HuH-7.5 (cell line): ENCODE measurements at regions not wholly inside any gene's neighbourhood (a gene's known extent, or its start where the extent isn't known, plus 50 kb on each side); places are given as distances from the start of the nearest gene placed in this dataset.

ENCODE experiments used
- DNase-seq: peaks from one replicate; pipeline ENCODE4 v3.0.0; 2011; ENCODE audit warnings: low spot score

- no peak for DNase-seq
Measured at GRCh38 chr7:130880668-130881067, 146.7 kb upstream of the KLF14 start.

GRCh38 chr7:130881091-130881798, 147.2 kb upstream of the KLF14 start:
- no peak for DNase-seq

GRCh38 chr7:130881799-130882141, 147.8 kb upstream of the KLF14 start:
- no peak for DNase-seq

GRCh38 chr7:130882396-130882795, 148.4 kb upstream of the KLF14 start:
- no peak for DNase-seq

- no peak for DNase-seq
Measured at GRCh38 chr7:130883928-130884327, 149.9 kb upstream of the KLF14 start.

GRCh38 chr7:130884437-130885417, 150.7 kb upstream of the KLF14 start:
- no peak for DNase-seq

DNA sequence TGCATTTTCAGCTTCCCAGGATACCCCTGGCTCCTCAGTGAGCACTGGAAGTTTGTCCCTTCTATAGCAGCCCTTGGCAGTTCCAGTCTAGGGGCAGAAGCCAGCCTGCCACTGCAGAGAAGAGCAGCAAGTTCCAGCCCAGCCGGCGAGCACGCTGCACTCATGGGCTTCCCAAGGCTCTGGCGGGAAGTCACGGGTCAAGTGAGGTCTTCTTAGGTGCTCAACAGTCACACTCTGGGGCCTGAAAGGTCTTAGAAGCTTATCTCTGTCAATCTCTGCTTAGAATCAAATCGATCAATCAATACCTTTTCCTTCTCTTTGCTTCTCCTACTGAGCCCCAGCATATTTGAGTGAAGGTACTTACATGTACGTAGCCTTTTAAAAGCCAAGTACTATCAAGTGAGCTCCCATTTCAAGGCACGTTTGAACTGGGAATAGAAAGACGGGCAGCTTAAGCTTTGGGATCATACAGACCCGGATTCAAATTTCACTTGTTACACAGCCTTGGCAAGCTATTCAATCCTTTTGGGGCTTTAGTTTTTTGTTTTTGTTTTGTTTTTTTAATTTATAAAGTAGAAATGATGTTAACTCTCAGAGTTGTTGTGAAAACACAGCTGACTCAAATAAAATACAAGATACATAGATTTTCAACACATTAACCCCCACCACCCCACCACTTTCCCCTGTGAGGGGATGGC, 152.6 kb upstream of the KLF14 start:
- DNase-seq: no peak

DNA sequence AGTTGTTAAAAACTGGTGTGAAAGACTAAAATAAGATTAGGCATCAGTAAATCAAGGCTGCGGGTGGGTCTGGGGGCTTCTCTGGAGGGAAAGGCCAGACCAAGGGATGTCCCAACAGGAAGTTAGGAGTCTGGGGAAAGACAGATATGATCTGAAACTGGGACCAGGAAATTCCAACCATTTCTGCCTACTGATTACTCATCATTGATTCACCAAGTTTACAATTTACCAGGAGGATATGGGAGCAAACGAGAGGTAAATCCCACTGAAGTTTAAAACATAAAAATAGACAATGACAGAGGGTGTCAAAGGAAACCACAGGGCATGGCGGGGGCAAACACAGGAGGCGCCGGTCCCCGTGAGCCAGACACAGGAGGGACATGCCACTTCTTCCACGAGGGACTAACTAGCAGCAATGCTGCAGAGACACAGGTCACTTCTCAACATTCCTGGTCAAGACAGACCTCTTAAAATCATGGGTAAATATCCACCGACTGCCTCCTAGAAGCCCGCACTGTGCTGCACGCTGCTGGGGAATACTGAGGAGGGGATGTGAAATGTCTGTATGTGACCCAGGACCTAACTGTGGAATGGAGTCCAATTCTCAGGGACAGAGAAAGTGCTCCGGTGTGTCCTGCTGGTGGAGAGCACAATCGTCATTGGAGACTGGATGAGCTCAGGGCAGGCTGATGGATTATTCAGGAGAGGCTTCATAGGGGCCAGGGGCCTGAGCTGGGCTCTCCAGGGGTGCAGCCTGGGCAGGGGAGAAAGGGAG, 153.4 kb upstream of the KLF14 start:
- DNase-seq: no peak

GRCh38 chr7:130887957-130888371, 154.0 kb upstream of the KLF14 start:
- DNase-seq: no peak

DNA sequence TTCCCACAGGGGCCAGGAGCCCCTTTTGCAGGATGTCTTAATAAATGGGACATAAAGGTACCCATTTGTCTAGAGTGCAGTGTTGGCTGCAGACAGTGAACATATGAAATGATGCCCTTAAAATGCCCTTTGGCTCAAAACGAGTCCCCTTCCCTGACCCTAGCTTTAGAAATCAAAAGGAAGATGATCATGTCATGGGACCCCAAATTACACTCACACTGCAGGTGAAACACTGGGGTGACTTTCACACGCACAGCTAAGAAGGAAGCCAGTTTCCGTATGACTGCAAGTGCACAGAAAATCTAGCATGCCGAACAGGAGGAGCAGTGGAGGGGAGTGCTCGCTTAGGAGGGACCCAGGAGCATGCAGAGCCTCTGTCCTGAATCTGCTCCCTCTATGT, 154.5 kb upstream of the KLF14 start:
- DNase-seq: no peak

- DNase-seq: no peak
Measured at GRCh38 chr7:130890176-130891020, 156.4 kb upstream of the KLF14 start.

- DNase-seq: no peak
Measured at GRCh38 chr7:130891254-130892094, 157.5 kb upstream of the KLF14 start.

DNA sequence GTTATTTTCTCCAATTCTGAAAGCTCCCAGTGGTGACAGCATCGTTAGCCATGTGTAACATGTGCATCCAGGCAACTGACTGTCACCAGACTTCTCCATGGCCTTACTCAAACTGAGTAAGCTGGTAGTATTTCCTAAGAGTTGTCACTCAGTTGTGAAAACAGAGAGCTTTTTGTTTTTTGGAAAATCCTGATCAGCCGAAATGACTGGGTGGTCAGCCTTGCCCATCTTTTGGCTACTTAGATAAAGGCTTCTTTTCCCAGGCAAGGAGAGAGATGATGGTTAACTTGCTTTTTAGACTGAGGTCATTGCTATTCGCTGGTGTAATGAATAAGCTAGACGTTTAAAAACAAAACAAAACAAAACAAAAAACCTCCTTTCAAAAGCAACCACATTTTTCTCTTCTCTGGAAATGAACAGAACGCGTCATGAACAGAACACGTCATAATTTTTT, 159.5 kb upstream of the KLF14 start:
- DNase-seq: no peak

DNA sequence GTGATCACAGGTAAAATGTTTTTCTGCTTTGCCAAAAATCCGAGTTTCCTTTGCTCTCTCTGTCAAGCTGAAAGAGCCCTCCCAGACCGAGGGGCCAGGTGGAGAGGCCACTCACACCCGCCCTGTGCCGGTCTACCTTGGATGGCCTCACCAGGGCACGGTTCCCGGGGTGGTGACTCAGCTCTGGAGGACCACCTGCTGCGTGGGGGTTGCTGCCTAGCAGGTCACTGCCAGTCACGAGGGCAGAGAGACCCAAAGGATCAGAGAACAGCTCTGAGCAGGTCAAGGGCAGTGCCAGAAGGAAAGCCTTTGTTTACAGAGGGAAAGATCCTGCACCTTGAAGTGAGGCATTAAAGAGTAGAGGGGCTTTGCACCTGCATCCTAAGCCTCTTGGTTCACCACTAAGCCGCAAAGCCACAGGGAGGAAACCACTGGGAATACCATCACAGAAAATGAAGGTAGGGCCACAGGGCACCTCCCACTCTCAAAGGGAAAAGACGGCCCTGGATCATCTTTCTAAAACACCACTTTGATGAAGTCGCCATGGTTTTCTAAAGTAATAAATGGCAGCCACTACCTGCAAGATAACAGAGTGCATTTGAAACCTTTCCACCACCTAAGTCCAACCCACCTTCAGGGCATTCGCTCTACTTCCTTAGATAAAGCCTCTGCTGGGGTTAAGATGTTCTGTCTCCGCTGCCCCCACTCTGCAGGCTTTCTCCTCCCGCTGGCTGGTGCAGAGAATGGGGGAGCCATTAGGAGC, 160.3 kb upstream of the KLF14 start:
- DNase-seq: no peak

GRCh38 chr7:130894909-130895750, 161.1 kb upstream of the KLF14 start:
- DNase-seq: no peak

GRCh38 chr7:130896051-130896881, 162.3 kb upstream of the KLF14 start:
- DNase-seq: no peak

- DNase-seq: peak; percentile 51
Measured at GRCh38 chr7:130896898-130897514, 163.0 kb upstream of the KLF14 start.
